DMS114 treated with DMSO at 0.1 percent for 48 hours (cell line): ENCODE measurements at regions not wholly inside any gene's neighbourhood (a gene's known extent, or its start where the extent isn't known, plus 50 kb on each side); places are given as distances from the start of the nearest gene placed in this dataset.

Experiments used
- DNase-seq: peaks from one replicate; lab custom pipeline; 2025; ENCODE audit not compliant: unreplicated experiment; lab: John Stamatoyannopoulos, UW

GRCh38 chr12:24020397-24021163 is 71.1 kb upstream of the SOX5 start:
- no peak for DNase-seq

- no peak for DNase-seq
Observed at GRCh38 chr12:24015833-24016160, 66.3 kb upstream of the SOX5 start.

GRCh38 chr12:24014915-24015832 is 65.7 kb upstream of the SOX5 start:
- no peak for DNase-seq

GRCh38 chr12:24014240-24014639 is 64.8 kb upstream of the SOX5 start:
- DNase-seq = no peak

- no peak for DNase-seq
Observed at GRCh38 chr12:24012528-24012927, 63.1 kb upstream of the SOX5 start.

GRCh38 chr12:24011927-24012507 is 62.5 kb upstream of the SOX5 start:
- DNase-seq = no peak

GRCh38 chr12:24008166-24008565 is 58.7 kb upstream of the SOX5 start:
- DNase-seq = no peak
